Endothelial cell of umbilical vein (primary cell): ENCODE measurements at regions not wholly inside any gene's neighbourhood (a gene's known extent, or its start where the extent isn't known, plus 50 kb on each side); places are given as distances from the start of the nearest gene placed in this dataset.

Source experiments
- BruUV-seq: library from RNA; stranded (reverse); fragments of 400-500 nt; replicated peaks from 2 replicates; lab custom pipeline; 2021; lab: Mats Ljungman, UMichigan
- CTCF ChIA-PET: fragments of 300-600, 350-600 bp; sonication (Branson Sonifier 250); formaldehyde crosslinking; loops from one replicate; lab custom pipeline; 2021; ENCODE audit warnings: antibody characterized with exemption, inconsistent platforms; lab: Charles Lee
- POLR2A ChIA-PET: fragments of 300-600, 350-600 bp; sonication (Branson Sonifier 250); formaldehyde crosslinking; loops from one replicate; lab custom pipeline; 2021; ENCODE audit warnings: antibody characterized with exemption, inconsistent platforms; lab: Charles Lee
- DNase-seq: peaks from one replicate; pipeline ENCODE4 v3.0.0-alpha.2; 2011; ENCODE audit warnings: low read depth, low spot score
- FAIRE-seq: peaks from 2 replicates; lab custom pipeline; 2011; peaks lifted over from hg19 to GRCh38; lab: Jason Lieb, UNC
- H2AFZ ChIP-seq: 2 replicates; pipeline ENCODE4 v1.6.0; 2012; ENCODE audit warnings: low read depth, low read length, control low read depth, inconsistent platforms
- H3K27ac ChIP-seq: 2 replicates; pipeline ENCODE4 v1.5.1; 2011; ENCODE audit warnings: low read depth, mild to moderate bottlenecking, control low read depth, low read length, moderate library complexity; ENCODE audit not compliant: insufficient read depth
- H3K27me3 ChIP-seq, 2 experiments: 2 replicates each; pipeline versions ENCODE4 v1.6.0 to v1.6.1; 2011; ENCODE audit warnings: low read length in 2 of 2, mixed read lengths in 1 of 2; ENCODE audit not compliant: control insufficient read depth in 2 of 2, insufficient read depth in 2 of 2
- H3K36me3 ChIP-seq, 2 experiments: 2 replicates in 1 of 2; 3 replicates in 1 of 2; pipeline ENCODE4 v1.5.1; 2011; ENCODE audit warnings: low read length in 2 of 2, mild to moderate bottlenecking in 1 of 2, moderate library complexity in 1 of 2; ENCODE audit not compliant: control insufficient read depth in 2 of 2, insufficient read depth in 2 of 2; ENCODE audit errors: extremely low read depth in 1 of 2
- H3K4me1 ChIP-seq: 3 replicates; pipeline ENCODE4 v1.5.1; 2011; ENCODE audit warnings: mild to moderate bottlenecking, low read length; ENCODE audit not compliant: control insufficient read depth, insufficient read depth; ENCODE audit errors: extremely low read depth
- H3K4me2 ChIP-seq: 2 replicates; pipeline ENCODE4 v1.6.1; 2011; ENCODE audit warnings: low read length, control low read depth, mixed read lengths; ENCODE audit not compliant: insufficient read depth
- H3K4me3 ChIP-seq, 3 experiments: fragments of 200-600 bp in 1 of 3; sonication (generic), shearing (Covaris generic) in 1 of 3; replicated peaks in 1 of 3; 2 replicates each; pipeline ENCODE4 v1.5.1; 2011 to 2016; ENCODE audit warnings: control low read depth in 3 of 3, low read length in 3 of 3, mild to moderate bottlenecking in 2 of 3, inconsistent platforms in 1 of 3, low read depth in 1 of 3, moderate library complexity in 1 of 3; ENCODE audit not compliant: insufficient read depth in 1 of 3
- H3K79me2 ChIP-seq: 2 replicates; pipeline ENCODE4 v1.6.0; 2012; ENCODE audit warnings: low read length, inconsistent platforms; ENCODE audit not compliant: control insufficient read depth, insufficient read depth
- H3K9ac ChIP-seq: replicated peaks from 2 replicates; pipeline ENCODE3; 2011; ENCODE audit warnings: low read length, control low read depth; ENCODE audit not compliant: insufficient read depth; ENCODE audit errors: extremely low read depth
- H3K9me1 ChIP-seq: replicated peaks from 3 replicates; pipeline ENCODE4 v1.6.0; 2011; ENCODE audit warnings: mild to moderate bottlenecking, low read length; ENCODE audit not compliant: control insufficient read depth, insufficient read depth; ENCODE audit errors: extremely low read depth
- H3K9me3 ChIP-seq: replicated peaks from 2 replicates; pipeline ENCODE4 v1.5.1; 2012; ENCODE audit warnings: low read length, inconsistent platforms; ENCODE audit not compliant: control insufficient read depth, insufficient read depth
- H4K20me1 ChIP-seq: replicated peaks from 2 replicates; pipeline ENCODE3; 2011; ENCODE audit warnings: mild to moderate bottlenecking, low read length; ENCODE audit not compliant: control insufficient read depth, insufficient read depth; ENCODE audit errors: extremely low read depth
- EZH2 ChIP-seq: IDR thresholded peaks from 2 replicates; pipeline ENCODE4 v1.6.1; 2012; ENCODE audit warnings: borderline replicate concordance, low read depth, mild to moderate bottlenecking, moderate library complexity, low read length, inconsistent platforms; ENCODE audit not compliant: severe bottlenecking
- FOS ChIP-seq: IDR thresholded peaks from 2 replicates; pipeline ENCODE4 v1.6.1; 2011; ENCODE audit warnings: mild to moderate bottlenecking, low read length, moderate library complexity, borderline replicate concordance; ENCODE audit not compliant: insufficient read depth
- GATA2 ChIP-seq: IDR thresholded peaks from 2 replicates; pipeline ENCODE4 v1.7.0; 2011; ENCODE audit warnings: low read depth, mild to moderate bottlenecking, moderate library complexity, mixed read lengths, low read length; ENCODE audit not compliant: insufficient read length, insufficient read depth
- JUN ChIP-seq: IDR thresholded peaks from 2 replicates; pipeline ENCODE4 v1.6.1; 2011; ENCODE audit warnings: borderline replicate concordance, low read depth; ENCODE audit not compliant: insufficient read length, insufficient read depth
- MYC ChIP-seq: IDR thresholded peaks from one replicate; pipeline ENCODE4 v1.6.1; 2011; ENCODE audit warnings: mild to moderate bottlenecking, low read depth, low read length
- POLR2A ChIP-seq: IDR thresholded peaks from 2 replicates; pipeline ENCODE4 v1.6.1; 2012; ENCODE audit warnings: low read depth, mild to moderate bottlenecking, control low read depth, low read length
- POLR2AphosphoS5 ChIP-seq: IDR thresholded peaks from 2 replicates; pipeline ENCODE4 v1.6.1; 2012; ENCODE audit warnings: low read depth, mild to moderate bottlenecking, control low read depth, low read length, moderate library complexity; ENCODE audit not compliant: insufficient read depth
- dilution Hi-C: fragments of 300-500 bp; cut with MboI; formaldehyde crosslinking; loops from one replicate; pipeline ENCODE4 v1.15.0; 2019; ENCODE audit warnings: low sequenced_read_pairs; ENCODE audit not compliant: extremely low pct_ligation_motif_present
- intact Hi-C: fragments of 100-400 bp; cut with micrococcal nuclease; formaldehyde crosslinking; loops from one replicate; pipeline ENCODE4 v1.10.0; 2022
- TF ChIP-seq, protein P1 (sequence below): IDR thresholded peaks from 2 replicates; pipeline ENCODE4 v1.6.1; 2011; ENCODE audit not compliant: insufficient read depth, insufficient read length
- TF ChIP-seq, protein P2 (sequence below), 2 donors: IDR thresholded peaks; 1 replicate in 1 of 2; 2 replicates in 1 of 2; pipeline ENCODE4 v1.5.1; 2011; ENCODE audit warnings: low read length in 2 of 2, mild to moderate bottlenecking in 2 of 2, moderate library complexity in 2 of 2, control low read depth in 1 of 2, inconsistent platforms in 1 of 2, low read depth in 1 of 2; ENCODE audit not compliant: insufficient read depth in 1 of 2; ENCODE audit errors: extremely low read depth in 1 of 2

DNA sequence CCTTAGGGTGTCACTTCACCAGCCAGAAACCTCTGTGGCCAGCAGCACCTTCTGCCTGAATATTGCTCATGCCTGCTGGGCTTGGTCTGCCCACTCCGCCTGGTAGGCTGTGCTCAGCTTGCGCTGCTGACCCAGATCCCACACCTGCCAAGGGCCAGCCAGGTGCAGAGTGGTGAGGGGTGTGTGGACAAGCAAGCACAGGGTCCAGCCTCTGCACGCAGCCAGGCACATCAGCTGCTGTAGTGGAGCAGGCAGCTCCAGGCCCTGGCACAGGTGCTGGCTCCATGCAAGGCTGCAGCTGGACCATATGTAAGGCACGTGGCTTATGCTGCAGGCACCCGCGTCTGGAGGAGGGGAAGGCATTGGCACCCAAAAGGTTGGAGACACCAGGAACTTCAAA, 567.4 kb downstream of the INHBA start:
- intact Hi-C loops: loop anchor here (2.0 kb wide), 1 partner anchor 13 kb away; no protein-coding TSS in a partner anchor
- Histone ChIP-seq H3K79me2 (no peaks in the 10 kb centered on the region), H3K27me3 (no peaks in the 10 kb centered on the region), H3K27ac (no peak overlapping the region), H3K4me3 (no peak overlapping the region), H3K9ac (no peak overlapping the region), H2AFZ (no peak overlapping the region), H3K9me1 (no peaks in the 10 kb centered on the region), H3K36me3 (no peaks in the 10 kb centered on the region), H3K9me3 (no peaks in the 10 kb centered on the region), H4K20me1 (no peaks in the 10 kb centered on the region), H3K4me2 (no peak overlapping the region), H3K4me1 (no peaks in the 10 kb centered on the region)
- TF ChIP-seq, protein P1, sequence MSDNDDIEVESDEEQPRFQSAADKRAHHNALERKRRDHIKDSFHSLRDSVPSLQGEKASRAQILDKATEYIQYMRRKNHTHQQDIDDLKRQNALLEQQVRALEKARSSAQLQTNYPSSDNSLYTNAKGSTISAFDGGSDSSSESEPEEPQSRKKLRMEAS: no peak
- TF ChIP-seq POLR2AphosphoS5 (no peak), MYC (no peak), POLR2A (no peak), GATA2 (no peak), EZH2 (no peak), FOS (no peak), JUN (no peak)
- TF ChIP-seq, protein P2, sequence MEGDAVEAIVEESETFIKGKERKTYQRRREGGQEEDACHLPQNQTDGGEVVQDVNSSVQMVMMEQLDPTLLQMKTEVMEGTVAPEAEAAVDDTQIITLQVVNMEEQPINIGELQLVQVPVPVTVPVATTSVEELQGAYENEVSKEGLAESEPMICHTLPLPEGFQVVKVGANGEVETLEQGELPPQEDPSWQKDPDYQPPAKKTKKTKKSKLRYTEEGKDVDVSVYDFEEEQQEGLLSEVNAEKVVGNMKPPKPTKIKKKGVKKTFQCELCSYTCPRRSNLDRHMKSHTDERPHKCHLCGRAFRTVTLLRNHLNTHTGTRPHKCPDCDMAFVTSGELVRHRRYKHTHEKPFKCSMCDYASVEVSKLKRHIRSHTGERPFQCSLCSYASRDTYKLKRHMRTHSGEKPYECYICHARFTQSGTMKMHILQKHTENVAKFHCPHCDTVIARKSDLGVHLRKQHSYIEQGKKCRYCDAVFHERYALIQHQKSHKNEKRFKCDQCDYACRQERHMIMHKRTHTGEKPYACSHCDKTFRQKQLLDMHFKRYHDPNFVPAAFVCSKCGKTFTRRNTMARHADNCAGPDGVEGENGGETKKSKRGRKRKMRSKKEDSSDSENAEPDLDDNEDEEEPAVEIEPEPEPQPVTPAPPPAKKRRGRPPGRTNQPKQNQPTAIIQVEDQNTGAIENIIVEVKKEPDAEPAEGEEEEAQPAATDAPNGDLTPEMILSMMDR (IDR thresholded peaks at IDR 0.05; ENCODE audit: extremely low read depth in 1 of 2, insufficient read depth in 1 of 2, low read depth in 1 of 2, low read length in 2 of 2): no peak
- no TSS peak for BruUV-seq
- ChIA-PET CTCF (no interaction called here), POLR2A (no interaction called here)
- DNase-seq (no peak), FAIRE-seq (no peak)
- dilution Hi-C loops: no loop called here
